Breast epithelium (tissue), 4 donors: ENCODE measurements at regions not wholly inside any gene's neighbourhood (a gene's known extent, or its start where the extent isn't known, plus 50 kb on each side); places are given as distances from the start of the nearest gene placed in this dataset.

Experiments used
- DNase-seq, 2 donors: peaks; one replicate each; pipeline ENCODE4 v3.0.0-alpha.2; 2019; ENCODE audit warnings: low spot score in 2 of 2
- H3K27ac ChIP-seq, 2 donors: fragments of 200-600 bp; sonication (generic) in 1 of 2; one replicate each; pipeline ENCODE4 v1.5.1; 2016 to 2019; ENCODE audit warnings: mild to moderate bottlenecking in 1 of 2
- H3K27me3 ChIP-seq, 2 donors: fragments of 200-600 bp; sonication (generic) in 1 of 2; one replicate each; pipeline versions ENCODE4 v1.5.1 to v1.6.0; 2017 to 2019; ENCODE audit warnings: control low read depth in 1 of 2, mild to moderate bottlenecking in 1 of 2
- H3K36me3 ChIP-seq: fragments of 200-600 bp; one replicate; pipeline ENCODE4 v1.5.1; 2019
- H3K4me1 ChIP-seq, 2 donors: fragments of 200-600 bp; sonication (generic); one replicate each; pipeline ENCODE4 v1.5.1; 2016 to 2019; ENCODE audit warnings: control low read depth in 1 of 2
- H3K4me3 ChIP-seq, 3 donors: fragments of 200-600 bp; sonication (generic); 1 replicate in 2 of 3; 2 replicates in 1 of 3; pipeline ENCODE4 v1.5.1; 2016 to 2019; ENCODE audit warnings: mild to moderate bottlenecking in 3 of 3, moderate library complexity in 2 of 3
- H3K9me3 ChIP-seq, 2 donors: fragments of 200-600 bp; sonication (generic) in 1 of 2; one replicate each; pipeline ENCODE4 v1.5.1; 2016 to 2019; ENCODE audit warnings: control low read depth in 1 of 2
- POLR2A ChIP-seq: fragments of 450-650 bp; IDR thresholded peaks from one replicate; pipeline ENCODE4 v1.6.1; 2016; ENCODE audit warnings: antibody characterized with exemption, mild to moderate bottlenecking, moderate library complexity
- POLR2AphosphoS5 ChIP-seq, 3 donors: sonication (generic); formaldehyde crosslinking; IDR thresholded peaks; one replicate each; pipeline ENCODE4 v1.6.1; 2017; ENCODE audit warnings: antibody characterized with exemption in 3 of 3
- intact Hi-C: fragments of 100-400 bp; cut with DNase I; formaldehyde crosslinking; loops from one replicate; pipeline ENCODE4 v1.15.1; 2023; ENCODE audit warnings: low total_unique reads
- TF ChIP-seq, protein P1 (sequence below), 3 donors: fragments of 450-650 bp; IDR thresholded peaks; one replicate each; pipeline ENCODE4 v1.5.1; 2016 to 2017; ENCODE audit warnings: antibody characterized with exemption in 3 of 3, mild to moderate bottlenecking in 3 of 3, moderate library complexity in 3 of 3

DNA sequence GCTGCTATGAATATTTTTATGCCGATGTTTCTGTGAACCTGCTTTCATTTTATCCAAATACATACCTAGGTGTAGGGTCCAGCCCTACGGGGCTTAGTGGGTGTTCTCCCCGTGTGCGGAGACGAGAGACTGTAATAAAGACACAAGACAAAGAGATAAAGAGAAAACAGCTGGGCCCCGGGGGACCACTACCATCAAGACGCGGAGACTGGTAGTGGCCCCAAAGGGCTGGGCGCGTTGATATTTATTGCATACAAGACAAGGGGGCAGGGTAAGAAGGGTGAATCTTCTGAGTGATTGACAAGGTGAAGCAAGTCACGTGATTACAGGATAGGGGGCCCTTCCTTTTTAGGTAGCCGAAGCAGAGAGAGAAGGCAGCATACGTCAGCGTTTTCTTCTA is 920.1 kb downstream of the BRD1 start:
- H3K4me3 ChIP-seq, result no peak overlapping the region
- peaks cover 0 to 44% of the 10 kb centered on the region in 2 donors for H3K27me3 ChIP-seq
- DNase-seq, result no peak
- no peak overlapping the region for H3K27ac ChIP-seq
- intact Hi-C loops, result no loop called here
- TF ChIP-seq, protein P1, sequence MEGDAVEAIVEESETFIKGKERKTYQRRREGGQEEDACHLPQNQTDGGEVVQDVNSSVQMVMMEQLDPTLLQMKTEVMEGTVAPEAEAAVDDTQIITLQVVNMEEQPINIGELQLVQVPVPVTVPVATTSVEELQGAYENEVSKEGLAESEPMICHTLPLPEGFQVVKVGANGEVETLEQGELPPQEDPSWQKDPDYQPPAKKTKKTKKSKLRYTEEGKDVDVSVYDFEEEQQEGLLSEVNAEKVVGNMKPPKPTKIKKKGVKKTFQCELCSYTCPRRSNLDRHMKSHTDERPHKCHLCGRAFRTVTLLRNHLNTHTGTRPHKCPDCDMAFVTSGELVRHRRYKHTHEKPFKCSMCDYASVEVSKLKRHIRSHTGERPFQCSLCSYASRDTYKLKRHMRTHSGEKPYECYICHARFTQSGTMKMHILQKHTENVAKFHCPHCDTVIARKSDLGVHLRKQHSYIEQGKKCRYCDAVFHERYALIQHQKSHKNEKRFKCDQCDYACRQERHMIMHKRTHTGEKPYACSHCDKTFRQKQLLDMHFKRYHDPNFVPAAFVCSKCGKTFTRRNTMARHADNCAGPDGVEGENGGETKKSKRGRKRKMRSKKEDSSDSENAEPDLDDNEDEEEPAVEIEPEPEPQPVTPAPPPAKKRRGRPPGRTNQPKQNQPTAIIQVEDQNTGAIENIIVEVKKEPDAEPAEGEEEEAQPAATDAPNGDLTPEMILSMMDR (IDR thresholded peaks at IDR 0.05), result no peak
- TF ChIP-seq POLR2A (no peak), POLR2AphosphoS5 (IDR thresholded peaks at IDR 0.05) (no peak)
- H3K36me3 ChIP-seq, result no peaks in the 10 kb centered on the region
- no peaks in the 10 kb centered on the region for H3K9me3 ChIP-seq
- H3K4me1 ChIP-seq, result no peaks in the 10 kb centered on the region

DNA sequence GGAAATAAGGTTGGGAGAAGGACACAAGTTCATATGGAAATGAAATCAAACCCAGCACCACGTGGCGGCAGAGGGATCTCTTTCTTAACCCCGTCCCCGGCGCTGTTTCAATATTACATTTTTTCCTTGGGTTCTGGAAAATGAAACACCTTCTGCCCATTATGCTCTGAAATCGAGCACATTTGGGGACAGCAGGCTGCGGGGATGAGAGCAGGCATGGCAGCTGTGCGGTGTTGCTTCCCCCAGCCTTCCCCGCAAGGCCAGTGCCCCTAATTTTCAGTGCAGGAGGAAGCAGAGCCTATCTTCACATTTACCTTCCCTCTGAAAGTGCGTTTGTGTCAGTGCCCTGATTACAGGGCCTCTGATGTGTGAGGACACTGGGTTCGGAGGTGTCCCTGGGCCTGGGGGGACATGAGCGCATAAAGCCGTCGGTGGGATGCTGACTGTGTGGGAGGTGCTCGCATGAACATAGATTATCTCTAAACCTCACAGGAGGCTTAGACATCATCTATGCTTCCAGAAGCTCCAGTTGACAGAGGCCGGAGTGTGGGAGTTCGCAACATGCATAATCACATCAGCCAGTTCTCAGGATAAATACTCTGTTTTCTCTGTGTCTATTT is 921.3 kb downstream of the BRD1 start:
- intact Hi-C loops, result no loop called here
- H3K4me3 ChIP-seq, result no peak overlapping the region
- TF ChIP-seq POLR2A, result no peak
- TF ChIP-seq POLR2AphosphoS5 (IDR thresholded peaks at IDR 0.05), result no peak
- TF ChIP-seq, protein P1 (IDR thresholded peaks at IDR 0.05), result no peak
- no peaks in the 10 kb centered on the region for H3K9me3 ChIP-seq
- H3K36me3 ChIP-seq, result no peaks in the 10 kb centered on the region
- DNase-seq, result no peak
- no peak overlapping the region for H3K27ac ChIP-seq
- H3K27me3 ChIP-seq, result peaks cover 0 to 44% of the 10 kb centered on the region in 2 donors
- no peaks in the 10 kb centered on the region for H3K4me1 ChIP-seq

DNA sequence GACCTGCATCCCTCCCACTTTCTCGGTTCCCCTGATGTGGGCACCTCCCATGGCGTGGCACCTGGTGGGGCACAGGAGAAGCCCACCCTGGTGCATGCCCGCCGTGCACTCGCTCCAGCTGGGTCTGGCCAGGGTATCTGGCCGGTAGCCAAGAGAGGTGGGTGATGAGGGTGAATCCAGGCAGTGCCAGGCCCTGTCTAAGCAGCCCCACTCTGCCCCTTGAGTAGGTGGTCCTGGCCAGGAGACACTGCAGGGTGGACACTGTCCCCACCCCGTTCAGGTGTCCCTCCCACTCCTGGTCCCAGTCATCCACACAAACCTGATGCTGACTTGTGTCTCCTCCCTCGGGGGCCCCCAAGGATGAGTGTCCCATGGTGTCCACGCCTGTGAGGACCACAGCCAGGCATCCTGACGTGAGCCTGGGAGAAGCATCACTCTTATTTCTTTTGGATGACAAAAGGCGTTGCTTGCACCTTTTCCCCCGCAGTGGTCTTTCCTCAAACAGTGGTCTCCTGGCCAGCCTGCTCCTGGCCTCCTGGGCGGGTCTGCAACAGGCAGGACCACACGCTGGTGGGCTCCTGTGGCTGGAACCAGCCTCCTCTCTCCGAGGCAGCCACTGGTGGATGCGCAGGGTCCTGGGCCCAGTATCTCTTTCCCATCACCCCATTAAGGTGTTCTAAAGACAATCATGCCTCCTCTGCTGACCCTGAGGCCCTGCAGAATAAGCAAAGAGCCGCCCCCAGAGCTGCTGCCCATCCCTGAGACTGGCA is 922.3 kb downstream of the BRD1 start:
- DNase-seq, result no peak
- intact Hi-C loops, result no loop called here

DNA sequence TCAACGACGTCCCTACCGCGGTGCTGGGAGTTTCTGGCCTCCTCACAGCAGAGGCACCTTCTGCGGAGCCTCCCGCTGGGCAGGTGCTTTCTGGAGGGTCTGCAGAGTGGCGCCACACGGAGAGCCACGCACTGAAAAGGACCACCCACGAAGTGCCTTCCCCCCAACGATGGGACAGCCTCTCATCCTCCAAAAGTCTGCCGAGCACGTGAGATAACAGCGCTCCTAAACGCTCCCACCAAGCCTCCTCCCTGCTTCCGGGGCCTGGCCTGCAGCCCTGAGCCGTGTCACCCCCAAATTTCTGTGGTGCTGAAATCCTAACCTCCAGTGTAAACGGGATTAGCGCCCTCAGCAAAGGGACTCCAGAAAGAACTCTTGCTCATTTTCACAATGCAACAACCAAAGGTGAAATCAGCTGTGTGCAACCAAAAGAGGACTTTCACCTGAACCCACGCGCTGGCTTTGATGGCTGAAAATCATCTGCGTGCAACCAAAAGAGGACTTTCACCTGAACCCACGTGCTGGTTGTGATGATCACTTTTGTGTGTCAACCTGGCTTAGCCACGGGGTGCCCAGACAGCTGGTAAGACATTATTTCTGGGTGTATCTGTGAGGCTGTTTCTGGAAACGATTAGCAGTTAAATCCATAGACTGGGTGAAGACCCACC is 924.6 kb downstream of the BRD1 start:
- TF ChIP-seq POLR2A (no peak), POLR2AphosphoS5 (IDR thresholded peaks at IDR 0.05) (no peak)
- TF ChIP-seq, protein P1 (IDR thresholded peaks at IDR 0.05), result no peak

More for the DNA sequence above, 922.3 kb downstream of the BRD1 start:
- Histone ChIP-seq H3K36me3 (no peaks in the 10 kb centered on the region), H3K9me3 (no peaks in the 10 kb centered on the region), H3K4me3 (no peak overlapping the region), H3K4me1 (no peaks in the 10 kb centered on the region), H3K27me3 (peaks cover 0 to 44% of the 10 kb centered on the region in 2 donors), H3K27ac (no peak overlapping the region)
- no peak for TF ChIP-seq POLR2AphosphoS5 (IDR thresholded peaks at IDR 0.05)

DNA sequence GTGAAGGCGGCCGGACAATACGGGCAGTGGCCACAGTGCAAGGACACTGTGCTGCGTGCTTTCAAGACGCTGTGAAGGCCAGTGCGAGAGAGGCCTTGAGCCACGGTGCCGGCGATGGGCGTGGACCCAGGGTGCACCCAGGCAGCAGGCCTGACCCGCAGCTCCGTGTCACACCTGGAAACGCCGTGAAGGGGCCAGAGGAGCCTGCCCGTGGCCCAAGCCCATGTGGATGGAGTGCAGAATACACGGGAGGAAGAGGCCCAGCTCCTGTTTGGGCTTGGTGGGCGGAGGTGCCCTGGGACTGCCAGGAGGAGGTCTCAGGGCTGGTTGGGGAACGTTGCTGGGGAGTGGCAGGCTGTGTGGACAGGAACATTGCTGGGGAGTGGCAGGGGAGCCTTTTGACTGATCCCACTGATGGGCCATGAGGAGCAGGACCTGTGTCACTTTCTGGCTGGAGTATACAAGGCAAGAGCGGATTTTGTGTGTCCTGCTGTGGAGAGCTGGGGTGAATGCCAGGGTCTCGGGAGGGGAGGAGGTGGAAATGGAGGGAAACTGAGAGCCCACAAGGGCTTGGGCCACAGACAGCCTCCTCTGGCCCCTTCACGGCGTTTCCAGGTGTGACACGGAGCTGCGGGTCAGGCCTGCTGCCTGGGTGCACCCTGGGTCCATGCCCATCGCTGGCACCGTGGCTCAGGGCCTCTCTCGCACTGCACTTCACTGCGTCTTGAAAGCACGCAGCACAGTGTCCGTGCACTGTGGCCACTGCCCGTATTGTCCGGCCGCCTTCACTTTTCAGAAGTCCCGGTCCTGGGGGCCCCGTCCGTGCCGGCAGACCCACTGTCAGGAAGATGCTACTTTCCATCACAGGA is 925.4 kb downstream of the BRD1 start:
- no peak for DNase-seq
- intact Hi-C loops, result no loop called here

More for the DNA sequence above, 924.6 kb downstream of the BRD1 start:
- intact Hi-C loops, result no loop called here
- H3K4me1 ChIP-seq, result no peaks in the 10 kb centered on the region
- no peak overlapping the region for H3K4me3 ChIP-seq
- no peaks in the 10 kb centered on the region for H3K9me3 ChIP-seq
- H3K36me3 ChIP-seq, result no peaks in the 10 kb centered on the region
- no peak overlapping the region for H3K27ac ChIP-seq
- DNase-seq, result no peak
- H3K27me3 ChIP-seq, result peaks cover 0 to 44% of the 10 kb centered on the region in 2 donors

More for the DNA sequence above, 925.4 kb downstream of the BRD1 start:
- TF ChIP-seq POLR2AphosphoS5 (IDR thresholded peaks at IDR 0.05), result no peak
- TF ChIP-seq, protein P1 (IDR thresholded peaks at IDR 0.05), result no peak
- no peak for TF ChIP-seq POLR2A
- Histone ChIP-seq H3K4me1 (no peaks in the 10 kb centered on the region), H3K27ac (no peak overlapping the region), H3K36me3 (no peaks in the 10 kb centered on the region), H3K4me3 (no peak overlapping the region), H3K9me3 (no peaks in the 10 kb centered on the region), H3K27me3 (peaks cover 0 to 36% of the 10 kb centered on the region in 2 donors)
